ENCODE measurements at regions not wholly inside any gene's neighbourhood (a gene's known extent, or its start where the extent isn't known, plus 50 kb on each side); places are given as distances from the start of the nearest gene placed in this dataset.

DNA sequence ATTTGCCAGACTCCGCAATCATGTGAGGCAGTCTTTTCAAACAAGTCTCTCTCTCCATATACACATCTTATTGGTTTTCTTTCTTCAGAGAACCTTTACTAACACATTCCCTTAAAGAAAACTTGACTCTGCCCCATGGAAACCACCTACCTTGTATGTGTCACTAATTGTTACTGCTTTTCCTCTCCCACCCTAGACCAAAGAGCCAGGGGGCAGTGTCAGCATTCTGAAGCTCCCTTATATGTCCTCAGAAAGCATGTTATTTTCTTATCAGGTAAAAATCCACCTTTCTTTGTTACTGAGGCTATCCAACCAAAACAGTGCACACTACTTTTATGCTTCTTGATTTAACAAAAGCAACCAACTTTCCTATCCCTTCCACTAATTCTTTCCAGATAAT lies 98.9 kb upstream of the SLC5A9 start:
- DNase-seq: no peak
- TF ChIP-seq, protein P1, sequence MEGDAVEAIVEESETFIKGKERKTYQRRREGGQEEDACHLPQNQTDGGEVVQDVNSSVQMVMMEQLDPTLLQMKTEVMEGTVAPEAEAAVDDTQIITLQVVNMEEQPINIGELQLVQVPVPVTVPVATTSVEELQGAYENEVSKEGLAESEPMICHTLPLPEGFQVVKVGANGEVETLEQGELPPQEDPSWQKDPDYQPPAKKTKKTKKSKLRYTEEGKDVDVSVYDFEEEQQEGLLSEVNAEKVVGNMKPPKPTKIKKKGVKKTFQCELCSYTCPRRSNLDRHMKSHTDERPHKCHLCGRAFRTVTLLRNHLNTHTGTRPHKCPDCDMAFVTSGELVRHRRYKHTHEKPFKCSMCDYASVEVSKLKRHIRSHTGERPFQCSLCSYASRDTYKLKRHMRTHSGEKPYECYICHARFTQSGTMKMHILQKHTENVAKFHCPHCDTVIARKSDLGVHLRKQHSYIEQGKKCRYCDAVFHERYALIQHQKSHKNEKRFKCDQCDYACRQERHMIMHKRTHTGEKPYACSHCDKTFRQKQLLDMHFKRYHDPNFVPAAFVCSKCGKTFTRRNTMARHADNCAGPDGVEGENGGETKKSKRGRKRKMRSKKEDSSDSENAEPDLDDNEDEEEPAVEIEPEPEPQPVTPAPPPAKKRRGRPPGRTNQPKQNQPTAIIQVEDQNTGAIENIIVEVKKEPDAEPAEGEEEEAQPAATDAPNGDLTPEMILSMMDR (IDR thresholded peaks at IDR 0.05): no peak
- H3K79me2 ChIP-seq (ENCODE audit: insufficient read depth, low read length): no peaks in the 10 kb centered on the region
- no peak overlapping the region for H3K9ac ChIP-seq (ENCODE audit: insufficient read depth, low read length, poor library complexity, severe bottlenecking)
- Mint-ChIP-seq H3K27ac (peak overlapping the region in 1 of 7 donors; percentile 21), H3K4me3 (no peak overlapping the region), H3K9me3 (peaks cover 0 to 1% (median 0%) of the 10 kb centered on the region in 7 donors), H3K36me3 (no peaks in the 10 kb centered on the region), H3K4me1 (peaks cover 18% of the 10 kb centered on the region), H3K27me3 (ENCODE audit: low read depth in 3 of 3) (peaks cover 1 to 19% (median 6%) of the 10 kb centered on the region in 3 donors)
- H2AFZ ChIP-seq (ENCODE audit: insufficient read depth, low read depth, low read length, poor library complexity, severe bottlenecking): no peak overlapping the region
- WGBS (ENCODE audit: insufficient coverage): 100% methylated on average over 1 of the region's 1 CpG
- peaks cover 14 to 15% of the 10 kb centered on the region in 2 donors for H3K4me1 ChIP-seq (ENCODE audit: control insufficient read depth in 1 of 2, insufficient read depth in 2 of 2, low read length in 2 of 2)
- no peaks in the 10 kb centered on the region for H4K20me1 ChIP-seq (ENCODE audit: insufficient read depth, low read length)
- no peak overlapping the region for H3K4me3 ChIP-seq (replicated peaks in 1 of 3; ENCODE audit: low read depth in 2 of 3, low read length in 3 of 3)
- H3K4me2 ChIP-seq (replicated peaks; ENCODE audit: extremely low read depth, low read length, poor library complexity, severe bottlenecking): no peak overlapping the region
- H3K27me3 ChIP-seq (ENCODE audit: control insufficient read depth in 2 of 2, insufficient read depth in 2 of 2, low read length in 2 of 2): peaks cover 0 to 9% of the 10 kb centered on the region in 2 donors
- H3K27ac ChIP-seq (ENCODE audit: low read depth in 1 of 2, low read length in 2 of 2): no peak overlapping the region
- intact Hi-C loops (cut with micrococcal nuclease): no loop called here
- H3K9me3 ChIP-seq (replicated peaks in 1 of 2; ENCODE audit: control insufficient read depth in 1 of 2, insufficient read depth in 1 of 2, low read length in 2 of 2): no peaks in the 10 kb centered on the region
- no peaks in the 10 kb centered on the region for H3K36me3 ChIP-seq (replicated peaks in 1 of 2; ENCODE audit: control insufficient read depth in 1 of 2, insufficient read depth in 2 of 2, low read length in 2 of 2)

DNA sequence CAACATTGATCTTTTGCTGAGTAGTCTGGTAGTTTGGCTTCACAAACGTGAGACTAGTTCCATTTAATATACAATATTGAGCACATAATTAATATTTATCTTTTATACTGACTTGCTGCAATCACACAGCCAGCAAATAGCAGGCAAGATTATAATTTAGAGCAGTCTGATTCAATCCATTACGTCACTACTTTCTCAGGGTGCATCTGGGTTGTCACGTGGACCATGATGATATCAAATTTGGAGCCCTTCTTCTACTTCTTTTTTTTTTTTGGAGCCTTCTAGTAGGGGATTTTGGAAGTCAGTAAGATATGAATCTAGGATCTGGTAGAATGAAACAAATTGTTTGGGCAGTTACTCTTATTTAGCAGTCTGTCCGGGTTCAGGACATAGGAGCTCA lies 100.6 kb upstream of the SLC5A9 start:
- Mint-ChIP-seq H3K9me3 (peaks cover 0 to 3% (median 2%) of the 10 kb centered on the region in 7 donors), H3K27me3 (ENCODE audit: low read depth in 3 of 3) (peaks cover 2 to 16% (median 6%) of the 10 kb centered on the region in 3 donors), H3K4me3 (no peak overlapping the region), H3K4me1 (peaks cover 18% of the 10 kb centered on the region), H3K36me3 (no peaks in the 10 kb centered on the region), H3K27ac (no peak overlapping the region)
- Histone ChIP-seq H3K79me2 (ENCODE audit: insufficient read depth, low read length) (no peaks in the 10 kb centered on the region), H3K9ac (ENCODE audit: insufficient read depth, low read length, poor library complexity, severe bottlenecking) (no peak overlapping the region), H4K20me1 (ENCODE audit: insufficient read depth, low read length) (no peaks in the 10 kb centered on the region), H3K9me3 (replicated peaks in 1 of 2; ENCODE audit: control insufficient read depth in 1 of 2, insufficient read depth in 1 of 2, low read length in 2 of 2) (no peaks in the 10 kb centered on the region), H3K27ac (ENCODE audit: low read depth in 1 of 2, low read length in 2 of 2) (no peak overlapping the region), H3K36me3 (replicated peaks in 1 of 2; ENCODE audit: control insufficient read depth in 1 of 2, insufficient read depth in 2 of 2, low read length in 2 of 2) (no peaks in the 10 kb centered on the region), H3K4me3 (replicated peaks in 1 of 3; ENCODE audit: low read depth in 2 of 3, low read length in 3 of 3) (no peak overlapping the region), H2AFZ (ENCODE audit: insufficient read depth, low read depth, low read length, poor library complexity, severe bottlenecking) (no peak overlapping the region), H3K4me1 (ENCODE audit: control insufficient read depth in 1 of 2, insufficient read depth in 2 of 2, low read length in 2 of 2) (peaks cover 14 to 15% of the 10 kb centered on the region in 2 donors), H3K4me2 (replicated peaks; ENCODE audit: extremely low read depth, low read length, poor library complexity, severe bottlenecking) (no peak overlapping the region), H3K27me3 (ENCODE audit: control insufficient read depth in 2 of 2, insufficient read depth in 2 of 2, low read length in 2 of 2) (peaks cover 0 to 6% of the 10 kb centered on the region in 2 donors)
- intact Hi-C loops (cut with micrococcal nuclease): no loop called here
- peak; percentile 10 to 69 (median 13) for DNase-seq
- WGBS (ENCODE audit: insufficient coverage): 30% methylated on average over 2 of the region's 4 CpGs
- TF ChIP-seq, protein P1 (IDR thresholded peaks at IDR 0.05): no peak

Measured in CD14-positive monocyte (primary cell).